Ascending aorta (tissue), 2 donors: ENCODE measurements at regions not wholly inside any gene's neighbourhood (a gene's known extent, or its start where the extent isn't known, plus 50 kb on each side); places are given as distances from the start of the nearest gene placed in this dataset.

Experiments
- DNase-seq, 2 donors: peaks; one replicate each; pipeline ENCODE4 v3.0.0-alpha.2; 2019; ENCODE audit warnings: low spot score in 2 of 2
- H3K27ac ChIP-seq, 2 donors: fragments of 200-600 bp; sonication (generic); one replicate each; pipeline ENCODE4 v1.5.1; 2016 to 2017; ENCODE audit warnings: mild to moderate bottlenecking in 1 of 2
- H3K27me3 ChIP-seq: fragments of 200-600 bp; sonication (generic); one replicate; pipeline ENCODE4 v1.5.1; 2017
- H3K36me3 ChIP-seq, 2 donors: fragments of 200-600 bp; sonication (generic); one replicate each; pipeline ENCODE4 v1.5.1; 2016
- H3K4me1 ChIP-seq, 2 donors: fragments of 200-600 bp; sonication (generic); one replicate each; pipeline ENCODE4 v1.5.1; 2016 to 2017; ENCODE audit warnings: mild to moderate bottlenecking in 1 of 2
- H3K4me3 ChIP-seq, 2 donors: fragments of 200-600 bp; sonication (generic); one replicate each; pipeline ENCODE4 v1.5.1; 2016 to 2017; ENCODE audit warnings: mild to moderate bottlenecking in 1 of 2
- H3K9me3 ChIP-seq, 2 donors: fragments of 200-600 bp; sonication (generic); one replicate each; pipeline ENCODE4 v1.5.1; 2016
- intact Hi-C: fragments of 100-400 bp; cut with DNase I; formaldehyde crosslinking; loops from one replicate; pipeline ENCODE4 v1.15.1; 2023
- TF ChIP-seq, protein P1 (sequence below), 3 experiments: fragments of 200-600 bp in 2 of 3; fragments of 450-650 bp in 1 of 3; sonication (generic) in 2 of 3; IDR thresholded peaks; one replicate each; pipeline ENCODE4 v1.5.1; 2016 to 2019; ENCODE audit warnings: antibody characterized with exemption in 3 of 3, mild to moderate bottlenecking in 1 of 3, moderate library complexity in 1 of 3

DNA sequence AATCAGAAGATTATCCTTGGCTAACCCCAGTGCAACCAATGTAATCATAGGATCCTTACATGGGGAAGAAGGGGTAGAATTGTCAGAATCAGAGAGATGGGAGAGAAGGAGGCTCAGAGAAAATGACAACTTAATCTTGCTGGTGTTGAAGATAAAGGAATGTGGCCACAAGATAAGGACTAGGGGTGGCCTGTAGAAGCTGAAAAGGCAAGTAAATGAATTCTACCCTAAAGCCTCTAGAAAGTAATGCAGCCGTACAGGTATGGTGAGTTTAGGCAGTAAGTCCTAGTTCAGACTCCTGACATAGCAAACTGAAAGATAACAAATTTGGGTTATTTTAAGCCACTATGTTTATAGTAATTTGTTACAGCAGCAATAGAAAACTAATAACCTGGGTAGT, 718.5 kb downstream of the SLITRK6 start:
- no peaks in the 10 kb centered on the region for H3K9me3 ChIP-seq
- H3K4me3 ChIP-seq: no peak overlapping the region
- no peaks in the 10 kb centered on the region for H3K27me3 ChIP-seq
- H3K4me1 ChIP-seq: no peaks in the 10 kb centered on the region
- no peak for DNase-seq
- no peak overlapping the region for H3K27ac ChIP-seq
- intact Hi-C loops: no loop called here
- no peaks in the 10 kb centered on the region for H3K36me3 ChIP-seq
- TF ChIP-seq, protein P1, sequence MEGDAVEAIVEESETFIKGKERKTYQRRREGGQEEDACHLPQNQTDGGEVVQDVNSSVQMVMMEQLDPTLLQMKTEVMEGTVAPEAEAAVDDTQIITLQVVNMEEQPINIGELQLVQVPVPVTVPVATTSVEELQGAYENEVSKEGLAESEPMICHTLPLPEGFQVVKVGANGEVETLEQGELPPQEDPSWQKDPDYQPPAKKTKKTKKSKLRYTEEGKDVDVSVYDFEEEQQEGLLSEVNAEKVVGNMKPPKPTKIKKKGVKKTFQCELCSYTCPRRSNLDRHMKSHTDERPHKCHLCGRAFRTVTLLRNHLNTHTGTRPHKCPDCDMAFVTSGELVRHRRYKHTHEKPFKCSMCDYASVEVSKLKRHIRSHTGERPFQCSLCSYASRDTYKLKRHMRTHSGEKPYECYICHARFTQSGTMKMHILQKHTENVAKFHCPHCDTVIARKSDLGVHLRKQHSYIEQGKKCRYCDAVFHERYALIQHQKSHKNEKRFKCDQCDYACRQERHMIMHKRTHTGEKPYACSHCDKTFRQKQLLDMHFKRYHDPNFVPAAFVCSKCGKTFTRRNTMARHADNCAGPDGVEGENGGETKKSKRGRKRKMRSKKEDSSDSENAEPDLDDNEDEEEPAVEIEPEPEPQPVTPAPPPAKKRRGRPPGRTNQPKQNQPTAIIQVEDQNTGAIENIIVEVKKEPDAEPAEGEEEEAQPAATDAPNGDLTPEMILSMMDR (IDR thresholded peaks at IDR 0.05): no peak

DNA sequence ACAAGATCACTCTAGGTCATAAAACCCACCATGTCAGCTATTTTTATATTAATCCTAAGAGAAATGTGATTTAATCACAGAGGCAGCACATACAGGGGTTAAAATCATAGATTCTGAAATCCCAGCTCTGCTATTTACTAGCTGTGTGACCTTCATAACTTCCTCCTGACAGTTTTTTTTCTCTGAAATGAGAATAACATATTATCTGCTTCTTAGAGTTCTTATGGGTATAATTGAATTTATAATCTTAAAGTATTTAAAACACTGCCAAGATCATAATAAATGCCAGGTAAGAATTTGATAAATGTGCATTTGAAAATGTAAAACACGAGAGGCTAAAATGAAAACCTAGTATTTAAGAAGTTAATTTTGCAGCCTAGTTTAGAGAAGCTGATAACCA, 722.9 kb downstream of the SLITRK6 start:
- no peak overlapping the region for H3K27ac ChIP-seq
- H3K36me3 ChIP-seq: no peaks in the 10 kb centered on the region
- no peaks in the 10 kb centered on the region for H3K4me1 ChIP-seq
- no peak overlapping the region for H3K4me3 ChIP-seq
- no peaks in the 10 kb centered on the region for H3K9me3 ChIP-seq
- TF ChIP-seq, protein P1 (IDR thresholded peaks at IDR 0.05): no peak
- H3K27me3 ChIP-seq: no peaks in the 10 kb centered on the region
- intact Hi-C loops: no loop called here
- no peak for DNase-seq

DNA sequence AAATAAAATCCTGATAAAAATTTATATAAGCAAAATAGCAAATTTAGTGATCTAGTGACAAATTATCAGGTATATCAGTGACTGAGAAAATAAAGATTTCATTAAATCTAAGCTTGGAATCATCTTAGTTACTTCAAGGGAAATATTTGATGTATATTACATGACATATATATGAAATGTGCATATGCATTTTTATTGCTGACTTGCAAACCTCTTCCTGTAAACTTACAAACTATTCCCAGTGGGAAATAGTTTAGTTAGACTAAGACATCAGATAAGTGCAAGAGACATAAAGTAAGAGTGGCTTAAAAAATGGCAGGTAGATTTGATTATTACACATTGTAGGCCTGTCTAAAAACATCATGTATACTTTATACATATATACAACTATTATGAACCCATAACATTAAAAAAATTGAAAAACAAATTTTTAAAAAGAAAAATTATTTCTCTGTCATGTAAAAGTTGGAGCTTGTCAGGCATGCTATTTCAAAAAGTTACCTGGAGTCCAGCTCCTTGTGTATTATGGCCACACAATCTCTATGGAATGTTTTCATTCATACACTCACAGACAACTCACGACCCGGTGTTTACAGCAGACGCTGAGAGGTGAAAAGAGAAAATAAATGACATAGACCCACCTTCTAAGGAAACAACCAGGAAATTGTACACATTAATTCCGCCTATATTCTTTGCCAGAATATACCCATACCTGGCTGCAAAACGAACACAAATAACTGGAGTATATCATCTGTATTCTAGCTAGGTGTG, 724.5 kb downstream of the SLITRK6 start:
- TF ChIP-seq, protein P1 (IDR thresholded peaks at IDR 0.05): no peak
- DNase-seq: no peak
- H3K4me1 ChIP-seq: no peaks in the 10 kb centered on the region
- no peaks in the 10 kb centered on the region for H3K27me3 ChIP-seq
- no peak overlapping the region for H3K27ac ChIP-seq
- intact Hi-C loops: no loop called here
- H3K9me3 ChIP-seq: no peaks in the 10 kb centered on the region
- no peak overlapping the region for H3K4me3 ChIP-seq
- H3K36me3 ChIP-seq: no peaks in the 10 kb centered on the region

DNA sequence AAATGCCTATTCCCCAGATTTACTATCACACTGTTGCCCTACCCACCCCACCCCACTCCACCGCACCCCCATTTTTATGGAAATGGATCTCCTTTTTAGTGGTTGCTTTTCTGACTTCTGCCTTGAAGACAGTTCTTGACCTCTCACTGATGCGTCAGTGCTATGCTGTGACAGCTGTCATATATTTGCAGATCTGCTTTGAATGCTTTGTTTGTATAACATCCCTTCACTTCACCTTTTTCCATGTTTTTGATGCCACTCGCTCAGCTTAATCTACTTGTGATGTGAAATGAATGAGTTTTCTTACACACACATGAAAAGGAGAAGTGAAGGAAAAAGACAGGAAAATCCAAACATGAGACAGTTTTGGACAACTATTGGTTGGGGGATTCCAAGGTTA, 731.0 kb downstream of the SLITRK6 start:
- Histone ChIP-seq H3K36me3 (no peaks in the 10 kb centered on the region), H3K4me3 (no peak overlapping the region), H3K4me1 (no peaks in the 10 kb centered on the region), H3K27ac (no peak overlapping the region), H3K9me3 (no peaks in the 10 kb centered on the region), H3K27me3 (no peaks in the 10 kb centered on the region)
- intact Hi-C loops: no loop called here
- TF ChIP-seq, protein P1 (IDR thresholded peaks at IDR 0.05): no peak
- DNase-seq: no peak

DNA sequence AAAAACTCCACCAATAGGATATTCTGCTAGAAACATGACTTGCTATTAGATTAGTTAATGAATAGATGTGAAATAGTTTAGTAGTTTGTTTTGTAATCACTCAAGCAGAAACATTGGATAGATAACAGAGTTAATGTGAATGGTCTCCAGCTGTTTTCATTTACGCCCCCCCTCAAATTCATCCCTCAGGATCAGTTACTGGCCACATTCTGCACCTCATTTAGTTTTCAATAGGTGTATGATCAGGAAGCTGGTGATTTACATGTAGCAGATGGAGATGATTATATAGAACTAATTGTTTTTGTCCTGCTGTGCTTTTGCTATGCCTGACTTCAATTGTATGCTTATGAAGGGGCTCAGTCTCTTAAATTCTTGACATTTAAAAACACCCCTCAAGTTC, 759.0 kb downstream of the SLITRK6 start:
- H3K27ac ChIP-seq: no peak overlapping the region
- intact Hi-C loops: no loop called here
- H3K4me3 ChIP-seq: no peak overlapping the region
- no peak for DNase-seq
- H3K9me3 ChIP-seq: no peaks in the 10 kb centered on the region
- H3K27me3 ChIP-seq: no peaks in the 10 kb centered on the region
- TF ChIP-seq, protein P1 (IDR thresholded peaks at IDR 0.05): no peak
- no peaks in the 10 kb centered on the region for H3K4me1 ChIP-seq
- H3K36me3 ChIP-seq: no peaks in the 10 kb centered on the region

DNA sequence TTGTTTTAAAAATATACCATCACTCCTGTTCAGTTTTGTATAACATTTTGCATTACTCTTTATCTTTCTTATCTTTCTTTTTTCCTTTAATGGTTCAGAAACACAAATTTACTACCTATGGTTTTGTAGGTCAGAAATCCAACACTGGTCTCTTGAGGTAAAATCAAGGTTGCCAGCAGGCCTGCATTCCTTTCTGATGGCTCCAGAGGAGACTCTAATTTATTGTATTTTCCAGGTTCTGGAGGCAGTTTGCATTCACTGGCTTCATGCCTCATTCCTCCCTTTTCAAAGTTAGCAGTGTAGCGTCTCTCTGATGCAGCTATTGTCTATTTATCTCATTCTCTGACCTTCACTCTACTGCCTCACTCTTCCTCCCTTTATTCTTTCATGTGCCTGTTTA, 767.4 kb downstream of the SLITRK6 start:
- H3K4me1 ChIP-seq: no peaks in the 10 kb centered on the region

More for the DNA sequence above, 767.4 kb downstream of the SLITRK6 start:
- DNase-seq: no peak
- Histone ChIP-seq H3K9me3 (peaks cover 3 to 9% of the 10 kb centered on the region in 2 donors), H3K27ac (no peak overlapping the region), H3K4me3 (no peak overlapping the region), H3K27me3 (no peaks in the 10 kb centered on the region), H3K36me3 (no peaks in the 10 kb centered on the region)
- intact Hi-C loops: no loop called here
- TF ChIP-seq, protein P1 (IDR thresholded peaks at IDR 0.05): no peak
